Occipital lobe (tissue), 1 donor: ENCODE measurements at regions not wholly inside any gene's neighbourhood (a gene's known extent, or its start where the extent isn't known, plus 50 kb on each side); places are given as distances from the start of the nearest gene placed in this dataset.
"Not testable (repeated sequence)": the region's sequence is repeated elsewhere in the genome, so short reads cannot be mapped to it uniquely, and the experiment has no call there.

Source experiments
- DNase-seq: peaks from one replicate; lab custom pipeline; 2025; lab: John Stamatoyannopoulos, UW

GRCh38 chr13:76829572-76830327 lies 56.5 kb downstream of the KCTD12 start:
- DNase-seq, result no peak

GRCh38 chr13:76828316-76828741 lies 57.9 kb downstream of the KCTD12 start:
- DNase-seq, result no peak

- DNase-seq, result no peak
Observed at GRCh38 chr13:76826527-76826926, 59.7 kb downstream of the KCTD12 start.

GRCh38 chr13:76825430-76825829 lies 60.8 kb downstream of the KCTD12 start:
- DNase-seq, result no peak

- no peak for DNase-seq
Observed at GRCh38 chr13:76823969-76824368, 62.2 kb downstream of the KCTD12 start.

GRCh38 chr13:76822698-76823267 lies 63.4 kb downstream of the KCTD12 start:
- no peak for DNase-seq

GRCh38 chr13:76821222-76821621 lies 65.0 kb downstream of the KCTD12 start:
- DNase-seq, result not testable (repeated sequence)

GRCh38 chr13:76820759-76821158 lies 65.4 kb downstream of the KCTD12 start:
- no peak for DNase-seq

- no peak for DNase-seq
Observed at GRCh38 chr13:76816394-76816793, 69.8 kb downstream of the KCTD12 start.

GRCh38 chr13:76815344-76815743 lies 70.9 kb downstream of the KCTD12 start:
- no peak for DNase-seq

- DNase-seq, result no peak
Observed at GRCh38 chr13:76813891-76814290, 72.3 kb downstream of the KCTD12 start.

GRCh38 chr13:76813000-76813691 lies 73.1 kb downstream of the KCTD12 start:
- no peak for DNase-seq

GRCh38 chr13:76812206-76812897 lies 73.9 kb downstream of the KCTD12 start:
- DNase-seq, result no peak

- DNase-seq, result no peak
Observed at GRCh38 chr13:76809389-76809788, 76.8 kb downstream of the KCTD12 start.

GRCh38 chr13:76808927-76809326 lies 77.3 kb downstream of the KCTD12 start:
- no peak for DNase-seq

- DNase-seq, result no peak
Observed at GRCh38 chr13:76804801-76805200, 81.4 kb downstream of the KCTD12 start.

GRCh38 chr13:76803831-76804230 lies 82.4 kb downstream of the KCTD12 start:
- no peak for DNase-seq

- no peak for DNase-seq
Observed at GRCh38 chr13:76800943-76801342, 85.3 kb downstream of the KCTD12 start.

- no peak for DNase-seq
Observed at GRCh38 chr13:76799696-76800095, 86.5 kb downstream of the KCTD12 start.

GRCh38 chr13:76798037-76798436 lies 88.2 kb downstream of the KCTD12 start:
- DNase-seq, result no peak

- no peak for DNase-seq
Observed at GRCh38 chr13:76797361-76797760, 88.8 kb downstream of the KCTD12 start.

GRCh38 chr13:76796851-76797250 lies 89.4 kb downstream of the KCTD12 start:
- DNase-seq, result no peak
